ENCODE measurements at regions not wholly inside any gene's neighbourhood (a gene's known extent, or its start where the extent isn't known, plus 50 kb on each side); places are given as distances from the start of the nearest gene placed in this dataset.

GRCh38 chr16:6099102-6099501, 1001.5 kb upstream of the EEF2KMT start:
- TF ChIP-seq POLR2AphosphoS5 (IDR thresholded peaks at IDR 0.05): no peak
- no peak for TF ChIP-seq CTCF (IDR thresholded peaks at IDR 0.05)
- no peak for TF ChIP-seq EP300 (IDR thresholded peaks at IDR 0.05; ENCODE audit: low read depth)

All from transverse colon (tissue), 4 donors.